Endothelial cell (in vitro differentiated cells): ENCODE measurements at regions not wholly inside any gene's neighbourhood (a gene's known extent, or its start where the extent isn't known, plus 50 kb on each side); places are given as distances from the start of the nearest gene placed in this dataset.

Experiments used
- DNase-seq: peaks from one replicate; pipeline ENCODE4 v3.0.0; 2021; ENCODE audit warnings: low spot score
- H3K27ac Mint-ChIP-seq: one replicate; pipeline ENCODE4 v1.8.0; 2021; ENCODE audit warnings: mixed read lengths, inconsistent platforms; ENCODE audit not compliant: unreplicated experiment
- H3K27me3 Mint-ChIP-seq: one replicate; pipeline ENCODE4 v1.8.0; 2021; ENCODE audit warnings: mild to moderate bottlenecking, moderate library complexity, mixed read lengths, inconsistent platforms; ENCODE audit not compliant: unreplicated experiment
- H3K36me3 Mint-ChIP-seq: one replicate; pipeline ENCODE4 v1.8.0; 2021; ENCODE audit warnings: mild to moderate bottlenecking, low read depth, mixed read lengths, inconsistent platforms; ENCODE audit not compliant: unreplicated experiment
- H3K4me1 Mint-ChIP-seq: one replicate; pipeline ENCODE4 v1.8.0; 2021; ENCODE audit warnings: mild to moderate bottlenecking, mixed read lengths, inconsistent platforms; ENCODE audit not compliant: unreplicated experiment
- H3K4me3 Mint-ChIP-seq: one replicate; pipeline ENCODE4 v1.8.0; 2021; ENCODE audit warnings: mild to moderate bottlenecking, mixed read lengths, inconsistent platforms; ENCODE audit not compliant: unreplicated experiment
- H3K9me3 Mint-ChIP-seq: one replicate; pipeline ENCODE4 v1.8.0; 2021; ENCODE audit warnings: mixed read lengths, inconsistent platforms; ENCODE audit not compliant: unreplicated experiment
- TF ChIP-seq, protein P1 (sequence below): fragments of 200-600 bp; sonication (generic); IDR thresholded peaks from one replicate; pipeline ENCODE4 v1.5.0; 2021; ENCODE audit warnings: antibody characterized with exemption; ENCODE audit not compliant: unreplicated experiment

DNA sequence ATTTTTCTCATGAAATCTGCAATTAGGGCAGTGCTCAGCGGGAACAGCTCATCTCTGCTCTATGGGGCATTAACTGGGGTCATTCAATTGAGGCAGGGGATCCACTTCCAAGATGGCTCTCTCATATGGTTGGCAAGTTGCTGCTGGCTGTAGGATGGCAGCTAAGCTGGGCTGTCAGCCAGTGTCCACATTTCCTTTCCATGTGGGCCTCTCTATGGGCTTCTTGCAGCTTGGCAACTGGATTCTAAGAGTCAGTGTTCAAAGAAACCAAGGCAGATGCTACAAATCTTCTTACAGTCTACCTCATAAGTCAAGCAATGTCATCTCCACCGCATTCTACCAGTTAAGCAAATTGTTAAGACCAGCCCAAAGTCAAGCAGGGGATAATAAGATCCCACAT, 50.3 kb upstream of the TMCC3 start:
- Mint-ChIP-seq H3K27me3 (peaks cover 2% of the 10 kb centered on the region), H3K9me3 (no peaks in the 10 kb centered on the region), H3K36me3 (peaks cover 17% of the 10 kb centered on the region), H3K27ac (peak overlapping the region; percentile 4), H3K4me1 (peaks cover 32% of the 10 kb centered on the region), H3K4me3 (no peak overlapping the region)
- no peak for DNase-seq
- TF ChIP-seq, protein P1, sequence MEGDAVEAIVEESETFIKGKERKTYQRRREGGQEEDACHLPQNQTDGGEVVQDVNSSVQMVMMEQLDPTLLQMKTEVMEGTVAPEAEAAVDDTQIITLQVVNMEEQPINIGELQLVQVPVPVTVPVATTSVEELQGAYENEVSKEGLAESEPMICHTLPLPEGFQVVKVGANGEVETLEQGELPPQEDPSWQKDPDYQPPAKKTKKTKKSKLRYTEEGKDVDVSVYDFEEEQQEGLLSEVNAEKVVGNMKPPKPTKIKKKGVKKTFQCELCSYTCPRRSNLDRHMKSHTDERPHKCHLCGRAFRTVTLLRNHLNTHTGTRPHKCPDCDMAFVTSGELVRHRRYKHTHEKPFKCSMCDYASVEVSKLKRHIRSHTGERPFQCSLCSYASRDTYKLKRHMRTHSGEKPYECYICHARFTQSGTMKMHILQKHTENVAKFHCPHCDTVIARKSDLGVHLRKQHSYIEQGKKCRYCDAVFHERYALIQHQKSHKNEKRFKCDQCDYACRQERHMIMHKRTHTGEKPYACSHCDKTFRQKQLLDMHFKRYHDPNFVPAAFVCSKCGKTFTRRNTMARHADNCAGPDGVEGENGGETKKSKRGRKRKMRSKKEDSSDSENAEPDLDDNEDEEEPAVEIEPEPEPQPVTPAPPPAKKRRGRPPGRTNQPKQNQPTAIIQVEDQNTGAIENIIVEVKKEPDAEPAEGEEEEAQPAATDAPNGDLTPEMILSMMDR, result no peak
